Peyer's patch (tissue), 4 donors: ENCODE measurements at regions not wholly inside any gene's neighbourhood (a gene's known extent, or its start where the extent isn't known, plus 50 kb on each side); places are given as distances from the start of the nearest gene placed in this dataset.
A peak's percentile ranks its signal among the peaks of the same experiment; 100 is the strongest.

Experiments used
- DNase-seq, 3 donors: peaks; one replicate each; pipeline ENCODE4 v3.0.0-alpha.2; 2017 to 2019
- H3K27ac ChIP-seq, 4 donors: fragments of 200-600 bp; sonication (generic); one replicate each; pipeline ENCODE4 v1.5.1; 2016 to 2019
- H3K27me3 ChIP-seq, 2 donors: fragments of 200-600 bp; sonication (generic); one replicate each; pipeline ENCODE4 v1.5.1; 2019
- H3K36me3 ChIP-seq, 3 donors: fragments of 200-600 bp; sonication (generic); one replicate each; pipeline ENCODE4 v1.5.1; 2016 to 2019
- H3K4me1 ChIP-seq, 4 donors: fragments of 200-600 bp; sonication (generic); one replicate each; pipeline ENCODE4 v1.5.1; 2016 to 2019
- H3K4me3 ChIP-seq, 4 donors: fragments of 200-600 bp; sonication (generic); 1 replicate in 3 of 4; 2 replicates in 1 of 4; pipeline ENCODE4 v1.5.1; 2016 to 2019; ENCODE audit warnings: mild to moderate bottlenecking in 1 of 4
- H3K9me3 ChIP-seq, 4 donors: fragments of 200-600 bp; sonication (generic); one replicate each; pipeline ENCODE4 v1.5.1; 2016 to 2019; ENCODE audit warnings: mild to moderate bottlenecking in 1 of 4
- CTCF ChIP-seq, 6 experiments: fragments of 450-650 bp in 4 of 6; fragments of 200-600 bp in 2 of 6; sonication (generic) in 1 of 6; IDR thresholded peaks; one replicate each; pipeline ENCODE4 v1.5.1; 2017 to 2019; ENCODE audit warnings: antibody characterized with exemption in 6 of 6, mild to moderate bottlenecking in 3 of 6, moderate library complexity in 1 of 6
- POLR2A ChIP-seq, 2 donors: fragments of 450-650 bp; IDR thresholded peaks; one replicate each; pipeline ENCODE4 v1.5.1; 2017; ENCODE audit warnings: antibody characterized with exemption in 2 of 2, mild to moderate bottlenecking in 2 of 2, moderate library complexity in 2 of 2

- no peaks in the 10 kb centered on the region for H3K4me1 ChIP-seq
- no peak overlapping the region for H3K4me3 ChIP-seq
- no peak for TF ChIP-seq CTCF (IDR thresholded peaks at IDR 0.05)
- no peak for TF ChIP-seq POLR2A (IDR thresholded peaks at IDR 0.05)
- no peak for DNase-seq
- no peaks in the 10 kb centered on the region for H3K27me3 ChIP-seq
- no peaks in the 10 kb centered on the region for H3K36me3 ChIP-seq
- H3K9me3 ChIP-seq: peaks cover 0 to 6% (median 0%) of the 10 kb centered on the region in 4 donors
- no peak overlapping the region for H3K27ac ChIP-seq
Observed at GRCh38 chr5:82403026-82403425, 124.9 kb upstream of the RPS23 start.

- no peak overlapping the region for H3K27ac ChIP-seq
- no peaks in the 10 kb centered on the region for H3K36me3 ChIP-seq
- peaks cover 0 to under 1% (median 0%) of the 10 kb centered on the region in 4 donors for H3K9me3 ChIP-seq
- DNase-seq: no peak
- no peaks in the 10 kb centered on the region for H3K4me1 ChIP-seq
- H3K27me3 ChIP-seq: no peaks in the 10 kb centered on the region
- TF ChIP-seq POLR2A (IDR thresholded peaks at IDR 0.05): no peak
- TF ChIP-seq CTCF (IDR thresholded peaks at IDR 0.05): no peak
- H3K4me3 ChIP-seq: no peak overlapping the region
Observed at GRCh38 chr5:82399111-82399510, 121.0 kb upstream of the RPS23 start.

GRCh38 chr5:82397741-82398320, 119.7 kb upstream of the RPS23 start:
- no peak for DNase-seq
- Histone ChIP-seq H3K4me1 (no peaks in the 10 kb centered on the region), H3K36me3 (no peaks in the 10 kb centered on the region), H3K27me3 (no peaks in the 10 kb centered on the region), H3K4me3 (no peak overlapping the region), H3K27ac (no peak overlapping the region), H3K9me3 (no peaks in the 10 kb centered on the region)
- TF ChIP-seq CTCF (IDR thresholded peaks at IDR 0.05): no peak
- no peak for TF ChIP-seq POLR2A (IDR thresholded peaks at IDR 0.05)

- no peaks in the 10 kb centered on the region for H3K27me3 ChIP-seq
- no peak overlapping the region for H3K27ac ChIP-seq
- H3K36me3 ChIP-seq: no peaks in the 10 kb centered on the region
- H3K4me3 ChIP-seq: no peak overlapping the region
- no peaks in the 10 kb centered on the region for H3K9me3 ChIP-seq
- DNase-seq: peak in 1 of 3 donors; percentile 57
- no peak for TF ChIP-seq POLR2A (IDR thresholded peaks at IDR 0.05)
- TF ChIP-seq CTCF (IDR thresholded peaks at IDR 0.05): no peak
- H3K4me1 ChIP-seq: no peaks in the 10 kb centered on the region
Observed at GRCh38 chr5:82396871-82397514, 118.8 kb upstream of the RPS23 start.

GRCh38 chr5:82396396-82396795, 118.2 kb upstream of the RPS23 start:
- Histone ChIP-seq H3K4me3 (no peak overlapping the region), H3K36me3 (no peaks in the 10 kb centered on the region), H3K27ac (no peak overlapping the region), H3K27me3 (no peaks in the 10 kb centered on the region), H3K9me3 (no peaks in the 10 kb centered on the region), H3K4me1 (no peaks in the 10 kb centered on the region)
- DNase-seq: no peak
- TF ChIP-seq CTCF (IDR thresholded peaks at IDR 0.05) (no peak), POLR2A (IDR thresholded peaks at IDR 0.05) (no peak)
